Amniotic stem cell (primary cell): ENCODE measurements at regions not wholly inside any gene's neighbourhood (a gene's known extent, or its start where the extent isn't known, plus 50 kb on each side); places are given as distances from the start of the nearest gene placed in this dataset.
A peak's percentile ranks its signal among the peaks of the same experiment; 100 is the strongest.
"Not testable (repeated sequence)": the region's sequence is repeated elsewhere in the genome, so short reads cannot be mapped to it uniquely, and the experiment has no call there.

Experiments used
- DNase-seq: peaks from one replicate; lab custom pipeline; 2025; lab: John Stamatoyannopoulos, UW

- DNase-seq, result not testable (repeated sequence)
Observed at GRCh38 chr6:119491112-119491511, 141.6 kb upstream of the MAN1A1 start.

GRCh38 chr6:119490050-119490449 lies 140.5 kb upstream of the MAN1A1 start:
- DNase-seq, result not testable (repeated sequence)

GRCh38 chr6:119484598-119484997 lies 135.0 kb upstream of the MAN1A1 start:
- DNase-seq, result peak; percentile 93

GRCh38 chr6:119483908-119484307 lies 134.3 kb upstream of the MAN1A1 start:
- no peak for DNase-seq

- no peak for DNase-seq
Observed at GRCh38 chr6:119482850-119483285, 133.3 kb upstream of the MAN1A1 start.

- DNase-seq, result no peak
Observed at GRCh38 chr6:119481976-119482375, 132.4 kb upstream of the MAN1A1 start.

- no peak for DNase-seq
Observed at GRCh38 chr6:119480961-119481497, 131.5 kb upstream of the MAN1A1 start.

GRCh38 chr6:119479860-119480655 lies 130.5 kb upstream of the MAN1A1 start:
- no peak for DNase-seq

- DNase-seq, result no peak
Observed at GRCh38 chr6:119476554-119476953, 127.0 kb upstream of the MAN1A1 start.

GRCh38 chr6:119476024-119476423 lies 126.5 kb upstream of the MAN1A1 start:
- DNase-seq, result no peak

GRCh38 chr6:119470893-119471542 lies 121.5 kb upstream of the MAN1A1 start:
- no peak for DNase-seq

GRCh38 chr6:119467488-119468081 lies 118.0 kb upstream of the MAN1A1 start:
- no peak for DNase-seq

- DNase-seq, result no peak
Observed at GRCh38 chr6:119466226-119466625, 116.7 kb upstream of the MAN1A1 start.

- DNase-seq, result no peak
Observed at GRCh38 chr6:119463081-119463626, 113.6 kb upstream of the MAN1A1 start.

- no peak for DNase-seq
Observed at GRCh38 chr6:119461187-119461586, 111.6 kb upstream of the MAN1A1 start.

- DNase-seq, result no peak
Observed at GRCh38 chr6:119459207-119459974, 109.8 kb upstream of the MAN1A1 start.

- no peak for DNase-seq
Observed at GRCh38 chr6:119454714-119455113, 105.2 kb upstream of the MAN1A1 start.

GRCh38 chr6:119453242-119454200 lies 104.0 kb upstream of the MAN1A1 start:
- no peak for DNase-seq

GRCh38 chr6:119449331-119450156 lies 100.0 kb upstream of the MAN1A1 start:
- no peak for DNase-seq

- no peak for DNase-seq
Observed at GRCh38 chr6:119447921-119448320, 98.4 kb upstream of the MAN1A1 start.
